Neutrophil (primary cell): ENCODE measurements at regions not wholly inside any gene's neighbourhood (a gene's known extent, or its start where the extent isn't known, plus 50 kb on each side); places are given as distances from the start of the nearest gene placed in this dataset.

Experiments used
- H3K27ac ChIP-seq: fragments of 200-600 bp; sonication (generic); 2 replicates; pipeline ENCODE4 v1.5.1; 2016; ENCODE audit warnings: mild to moderate bottlenecking, moderate library complexity
- H3K27me3 ChIP-seq: fragments of 200-600 bp; sonication (generic); 2 replicates; pipeline ENCODE4 v1.6.0; 2016; ENCODE audit warnings: mild to moderate bottlenecking
- H3K36me3 ChIP-seq: fragments of 200-600 bp; sonication (generic); 2 replicates; pipeline ENCODE4 v1.5.1; 2017
- H3K4me1 ChIP-seq, 2 experiments: fragments of 200-600 bp in 1 of 2; sonication (generic) in 1 of 2; 1 replicate in 1 of 2; 2 replicates in 1 of 2; pipeline versions ENCODE4 v1.5.1 to v1.6.1; 2013 to 2016; ENCODE audit warnings: low read depth in 1 of 2, low read length in 1 of 2, mild to moderate bottlenecking in 1 of 2, moderate library complexity in 1 of 2; ENCODE audit not compliant: control insufficient read depth in 1 of 2, insufficient read depth in 1 of 2
- H3K4me3 ChIP-seq, 2 experiments: fragments of 200-600 bp in 1 of 2; sonication (generic) in 1 of 2; 1 replicate in 1 of 2; 2 replicates in 1 of 2; pipeline ENCODE4 v1.5.1; 2013 to 2016; ENCODE audit warnings: low read depth in 1 of 2, low read length in 1 of 2, mild to moderate bottlenecking in 1 of 2, moderate library complexity in 1 of 2
- H3K9me3 ChIP-seq: fragments of 200-600 bp; sonication (generic); 2 replicates; pipeline ENCODE4 v1.5.1; 2016
- CTCF ChIP-seq: fragments of 200-600 bp; sonication (generic); IDR thresholded peaks from 2 replicates; pipeline ENCODE4 v1.5.1; 2016; ENCODE audit warnings: antibody characterized with exemption

- no peak overlapping the region for H3K4me3 ChIP-seq
- H3K27me3 ChIP-seq: peaks cover 6% of the 10 kb centered on the region
- H3K36me3 ChIP-seq: no peaks in the 10 kb centered on the region
- no peak overlapping the region for H3K27ac ChIP-seq
- no peaks in the 10 kb centered on the region for H3K9me3 ChIP-seq
- peaks cover 2 to 4% of the 10 kb centered on the region in 2 experiments for H3K4me1 ChIP-seq
- TF ChIP-seq CTCF: no peak
Observed at GRCh38 chr5:96579711-96580110, 82.5 kb upstream of the CAST start.

GRCh38 chr5:96582343-96582742, 79.8 kb upstream of the CAST start:
- Histone ChIP-seq H3K27ac (no peak overlapping the region), H3K27me3 (peaks cover 27% of the 10 kb centered on the region), H3K36me3 (no peaks in the 10 kb centered on the region), H3K4me1 (peaks cover 5 to 8% of the 10 kb centered on the region in 2 experiments), H3K9me3 (no peaks in the 10 kb centered on the region), H3K4me3 (no peak overlapping the region)
- TF ChIP-seq CTCF: no peak

GRCh38 chr5:96584712-96585111, 77.5 kb upstream of the CAST start:
- TF ChIP-seq CTCF: no peak
- peaks cover 5 to 8% of the 10 kb centered on the region in 2 experiments for H3K4me1 ChIP-seq
- H3K36me3 ChIP-seq: no peaks in the 10 kb centered on the region
- H3K4me3 ChIP-seq: no peak overlapping the region
- H3K9me3 ChIP-seq: no peaks in the 10 kb centered on the region
- no peak overlapping the region for H3K27ac ChIP-seq
- H3K27me3 ChIP-seq: peaks cover 26% of the 10 kb centered on the region

DNA sequence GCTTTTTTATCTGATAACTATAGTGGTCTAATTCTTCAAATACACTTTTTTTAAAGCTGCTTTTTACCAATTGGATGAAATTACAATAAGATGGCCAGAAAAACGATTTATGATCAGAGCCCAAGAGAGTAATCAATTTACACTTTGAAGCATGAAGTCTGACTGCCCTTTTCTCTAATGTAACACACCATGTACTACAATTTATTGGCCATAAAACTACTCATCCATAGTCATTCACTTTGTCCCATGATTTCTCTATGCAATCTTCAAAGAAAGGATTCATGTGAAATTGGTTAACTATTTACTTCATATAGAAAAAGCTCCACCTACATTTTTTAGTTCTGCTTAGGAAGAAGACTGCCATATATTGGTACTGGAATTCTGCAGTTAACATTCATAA, 73.6 kb upstream of the CAST start:
- Histone ChIP-seq H3K4me3 (no peak overlapping the region), H3K27ac (no peak overlapping the region), H3K27me3 (peaks cover 26% of the 10 kb centered on the region), H3K4me1 (peaks cover 21 to 23% of the 10 kb centered on the region in 2 experiments), H3K9me3 (no peaks in the 10 kb centered on the region), H3K36me3 (no peaks in the 10 kb centered on the region)
- TF ChIP-seq CTCF: no peak

DNA sequence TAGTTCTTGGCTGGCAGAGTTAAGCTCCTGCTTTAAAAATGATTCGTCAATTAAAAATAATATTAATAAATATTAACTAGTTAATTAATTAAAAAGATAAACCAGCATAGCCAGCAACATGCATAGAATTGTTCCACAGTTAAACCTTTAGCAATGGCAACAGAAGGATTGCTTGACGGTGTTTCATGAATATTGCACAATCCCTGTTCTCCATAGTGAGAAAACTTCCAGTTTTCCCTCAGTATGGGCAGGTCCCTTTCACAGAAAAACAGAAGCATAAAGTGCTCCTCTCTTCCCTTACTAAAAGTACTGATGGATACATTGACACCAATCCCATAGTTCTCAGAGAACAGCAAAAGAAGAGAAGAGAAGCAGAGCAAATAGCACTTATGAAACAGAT, 71.4 kb upstream of the CAST start:
- Histone ChIP-seq H3K27me3 (peaks cover 21% of the 10 kb centered on the region), H3K4me3 (no peak overlapping the region), H3K36me3 (no peaks in the 10 kb centered on the region), H3K9me3 (no peaks in the 10 kb centered on the region), H3K4me1 (peaks cover 22 to 27% of the 10 kb centered on the region in 2 experiments), H3K27ac (no peak overlapping the region)
- TF ChIP-seq CTCF: no peak
